Activated gamma-delta T cell treated with anti-CD3 and anti-CD28 coated beads, Interleukin-2, amount 50 U/mL, for 16 hours (primary cell): ENCODE measurements at regions not wholly inside any gene's neighbourhood (a gene's known extent, or its start where the extent isn't known, plus 50 kb on each side); places are given as distances from the start of the nearest gene placed in this dataset.

Experiments
- DNase-seq: peaks from one replicate; pipeline ENCODE4 v3.0.0-alpha.2; 2020; ENCODE audit warnings: low read depth

DNA sequence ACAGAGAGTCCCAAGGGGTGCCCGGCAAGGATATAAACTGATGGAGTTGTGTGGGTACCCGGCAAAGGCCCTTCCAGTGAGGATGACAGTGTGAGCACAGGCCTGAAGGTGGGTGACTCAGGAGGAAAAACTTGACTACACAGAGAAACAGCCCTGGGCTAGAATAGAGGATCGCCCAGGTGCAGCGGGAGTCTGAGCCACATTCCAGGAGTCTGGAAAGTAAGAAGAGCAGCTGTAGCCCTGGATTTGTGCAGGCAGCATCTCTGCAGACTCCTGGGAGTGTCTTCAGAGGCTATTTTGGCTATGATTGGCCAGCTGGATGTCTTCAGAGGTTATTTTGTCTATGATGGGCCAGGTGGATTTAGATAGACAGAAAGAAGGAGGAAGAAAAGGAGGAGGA is 367.6 kb upstream of the MKI67 start:
- DNase-seq: no peak

DNA sequence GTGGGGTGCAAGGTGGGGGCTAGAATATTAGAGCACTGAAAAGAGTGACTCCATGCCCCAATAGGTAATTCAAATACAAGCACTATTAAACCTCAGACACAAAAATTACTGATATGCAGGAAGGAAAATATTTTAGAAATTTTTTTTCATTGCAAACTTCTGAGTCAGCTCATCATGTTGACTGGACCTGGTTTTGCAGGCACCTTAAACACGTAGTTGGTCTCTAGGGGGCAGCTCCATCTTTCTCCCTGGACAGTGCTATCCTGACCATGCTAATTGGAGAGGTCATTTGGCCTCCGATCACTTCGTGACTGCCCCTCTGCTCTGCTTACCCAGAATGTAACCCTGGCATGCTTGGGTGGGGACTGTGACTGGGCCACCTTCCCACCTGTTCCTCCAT is 368.4 kb upstream of the MKI67 start:
- DNase-seq: no peak

DNA sequence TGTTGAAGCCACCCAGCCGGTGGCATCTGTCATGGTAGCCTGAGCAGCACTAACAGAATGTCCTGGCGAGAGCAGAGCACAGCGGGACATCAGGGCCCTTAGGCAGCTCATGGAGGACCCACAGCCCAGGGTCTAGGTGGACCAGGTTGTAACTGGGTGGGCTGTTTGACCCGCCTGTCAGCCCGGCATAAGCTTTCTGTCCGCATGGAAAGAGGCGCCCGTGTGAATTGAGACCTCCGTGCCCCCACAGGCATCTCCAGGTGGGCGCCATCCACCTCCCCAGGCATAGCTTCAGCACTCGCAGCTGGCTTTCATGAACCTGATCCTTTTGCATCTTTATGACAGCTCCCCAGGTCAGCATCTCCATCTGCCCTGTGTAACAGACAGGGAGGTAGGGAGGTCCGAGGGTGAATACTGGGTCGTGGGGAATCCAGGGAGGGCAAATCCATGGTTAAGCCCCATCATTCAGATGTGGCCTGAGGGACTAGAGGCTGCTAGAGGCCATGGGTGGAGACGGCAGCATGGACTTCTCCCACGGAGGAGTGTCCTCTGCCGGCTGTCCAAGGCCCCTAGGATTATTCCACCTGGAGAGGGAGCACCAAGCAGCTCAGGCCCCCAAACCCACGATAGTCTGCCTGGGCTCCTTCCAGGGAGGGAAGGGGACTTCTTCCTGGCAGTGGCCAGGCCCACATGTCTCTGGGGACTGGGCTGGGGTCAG is 371.6 kb upstream of the MKI67 start:
- no peak for DNase-seq

DNA sequence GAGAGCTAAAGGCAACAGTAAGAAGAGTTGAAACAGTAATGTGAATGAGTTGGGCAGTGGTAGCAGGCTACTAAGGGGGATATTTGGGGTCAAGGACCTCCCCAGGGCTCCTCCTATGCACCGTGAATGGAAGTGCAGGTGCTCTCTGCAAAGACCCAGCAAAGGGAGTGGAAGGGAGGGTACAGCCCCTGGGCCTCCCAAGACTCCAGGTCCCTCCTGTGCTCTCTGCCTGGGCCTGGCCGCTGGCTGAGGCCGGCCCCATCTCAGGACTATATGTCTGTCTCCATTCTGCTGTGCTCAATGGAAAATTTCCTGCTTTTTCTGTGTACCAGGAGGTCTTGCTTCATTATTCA is 372.1 kb upstream of the MKI67 start:
- DNase-seq: no peak

DNA sequence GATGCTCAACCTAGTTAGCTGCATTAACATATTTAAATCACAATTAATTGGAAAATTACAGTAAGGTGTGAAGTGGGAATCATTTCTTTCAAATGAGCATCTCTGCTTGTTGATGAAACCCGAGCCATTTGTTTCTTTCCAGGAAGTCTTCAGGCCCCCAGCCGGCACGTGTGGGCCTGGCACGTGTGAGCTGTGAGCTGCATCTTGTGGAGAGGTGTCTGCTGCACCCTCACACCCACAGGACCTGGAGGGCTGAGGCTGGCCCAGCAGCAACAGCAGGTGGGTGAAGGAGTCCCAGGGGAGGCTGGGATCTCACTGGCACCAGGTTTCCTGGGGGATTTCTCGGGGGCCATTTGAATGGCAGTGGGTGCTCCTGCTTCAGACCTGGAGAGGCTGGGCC is 372.5 kb upstream of the MKI67 start:
- no peak for DNase-seq

DNA sequence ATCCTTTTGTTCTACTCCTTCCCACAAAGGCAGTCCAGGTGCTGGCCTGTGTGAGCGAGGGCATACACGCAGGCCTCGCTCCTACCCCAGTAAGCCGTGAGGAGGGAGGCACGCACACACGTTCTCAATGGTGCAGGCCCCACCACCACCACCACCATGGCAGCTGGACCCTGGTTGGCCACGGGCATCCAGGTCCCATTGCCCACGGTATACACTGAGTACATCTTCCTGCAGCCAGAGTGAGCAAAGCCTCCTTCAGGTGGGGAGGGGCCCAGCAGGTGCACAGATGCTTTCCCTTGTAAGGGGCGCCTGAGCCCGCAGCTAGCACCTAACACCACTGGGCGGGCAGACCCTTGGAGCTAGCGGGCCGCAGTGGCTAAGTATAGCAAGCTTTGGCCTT is 373.3 kb upstream of the MKI67 start:
- no peak for DNase-seq

DNA sequence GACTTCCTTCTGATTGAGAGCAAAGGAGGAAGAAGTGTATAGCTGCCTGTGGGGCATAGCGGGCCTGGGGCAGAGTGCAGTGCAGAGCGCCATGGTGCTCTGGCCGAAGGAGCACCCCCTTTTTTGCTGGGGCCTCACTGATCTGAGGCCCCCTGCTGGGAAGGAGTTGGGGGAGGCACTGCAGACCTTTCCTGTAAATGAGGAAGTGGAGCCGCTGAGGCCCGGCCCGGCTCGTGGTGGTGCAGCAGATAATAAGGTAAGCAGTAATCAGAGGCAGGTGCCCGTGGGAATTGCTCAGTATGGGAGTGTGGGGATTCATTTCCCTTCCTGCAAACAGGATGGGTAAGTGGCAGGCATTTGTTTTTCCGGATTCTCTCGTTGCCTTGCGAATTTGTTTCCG is 373.7 kb upstream of the MKI67 start:
- no peak for DNase-seq

DNA sequence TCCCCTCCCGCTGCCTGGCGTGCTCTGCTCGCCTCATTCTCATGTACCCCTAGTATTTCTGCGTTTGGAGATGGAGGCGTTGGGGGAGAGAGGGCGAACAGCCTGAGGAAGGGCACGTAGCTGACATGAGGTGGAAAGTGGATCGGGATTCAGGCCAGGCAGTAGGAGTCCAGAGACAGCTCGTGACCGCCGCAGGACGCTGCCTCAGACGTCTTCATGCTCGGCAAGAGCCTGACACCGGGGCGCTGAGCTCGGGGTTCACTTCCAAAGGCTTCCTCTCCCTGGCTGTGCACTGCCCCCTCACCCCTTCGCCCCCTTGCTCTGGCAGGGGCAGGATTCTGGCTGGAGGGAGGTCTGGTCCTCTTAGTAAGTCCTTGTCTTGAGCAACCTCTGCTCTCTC is 374.4 kb upstream of the MKI67 start:
- DNase-seq: no peak

DNA sequence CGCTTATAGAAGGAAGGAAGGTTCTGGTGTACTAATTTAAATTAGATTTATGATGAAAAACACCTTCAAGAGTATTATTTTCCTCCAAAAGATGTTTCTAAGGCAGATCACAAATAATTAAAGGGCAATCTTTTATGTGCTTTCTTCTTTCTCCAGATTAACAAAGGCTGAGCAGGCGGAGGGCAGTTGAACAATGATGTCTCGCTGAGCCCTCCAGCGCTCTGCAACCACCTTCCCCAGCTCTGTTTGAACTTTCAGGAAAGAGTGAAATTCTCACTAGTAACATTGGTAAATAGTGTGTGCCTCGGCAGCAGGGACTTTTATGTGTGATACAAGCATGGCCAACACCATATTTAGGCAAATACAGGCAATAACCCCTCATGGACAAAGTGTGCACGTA is 379.1 kb upstream of the MKI67 start:
- no peak for DNase-seq

DNA sequence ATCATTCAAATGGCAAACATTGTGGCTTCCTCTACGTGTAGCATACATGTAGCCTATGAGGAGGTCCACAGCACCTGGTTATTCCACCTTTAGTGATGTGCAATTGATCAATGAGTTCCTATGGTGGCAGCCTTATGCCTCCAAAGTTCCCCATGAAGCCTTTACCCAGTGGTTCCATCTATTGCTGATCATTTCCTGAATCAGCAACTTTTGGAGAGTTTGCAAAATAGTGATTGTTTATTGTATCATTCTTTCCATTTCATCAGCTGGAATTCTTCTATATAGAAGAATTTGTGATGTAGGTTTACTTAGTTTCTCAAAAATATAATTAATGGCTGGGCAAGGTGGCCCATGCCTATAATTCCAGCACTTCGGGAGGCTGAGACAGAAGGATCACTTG is 380.2 kb upstream of the MKI67 start:
- DNase-seq: no peak

DNA sequence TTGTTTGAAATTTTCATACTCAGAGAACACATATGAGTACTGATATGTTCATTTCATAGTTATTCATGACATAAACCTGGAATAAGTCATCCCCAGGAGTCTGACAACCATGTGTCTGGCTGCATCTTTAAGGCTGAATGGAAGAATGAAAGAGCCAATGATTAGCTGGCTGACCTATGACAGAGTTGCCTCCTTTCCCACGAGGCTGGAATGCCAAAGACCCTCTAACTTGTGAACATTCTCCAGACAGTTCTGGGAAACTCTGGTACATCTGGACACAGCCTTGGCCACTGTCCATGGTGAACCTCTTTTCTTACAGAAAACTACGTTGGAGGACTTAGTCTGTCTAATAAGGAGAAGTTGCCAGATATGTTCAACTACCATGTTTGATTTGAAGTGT is 380.8 kb upstream of the MKI67 start:
- no peak for DNase-seq

DNA sequence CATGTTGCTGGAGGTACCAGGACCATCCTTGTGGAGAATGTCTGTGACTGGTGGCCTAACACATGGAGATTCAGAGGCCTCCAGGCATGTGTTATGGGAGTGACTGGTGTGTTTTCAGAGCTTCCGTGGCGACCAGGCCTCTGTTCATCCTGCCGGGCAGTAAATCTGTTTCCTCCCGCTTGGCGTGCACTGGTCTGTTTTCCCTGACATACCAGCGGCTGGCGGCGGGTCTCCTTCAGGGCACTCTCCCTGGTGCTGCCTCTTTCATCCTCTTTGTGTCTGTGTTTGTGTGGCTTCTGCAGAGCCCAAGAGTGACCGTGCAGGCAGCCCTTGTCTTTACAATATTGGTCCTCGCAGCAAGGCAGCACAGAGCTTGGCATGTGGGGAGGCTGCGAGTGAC is 385.1 kb upstream of the MKI67 start:
- no peak for DNase-seq

DNA sequence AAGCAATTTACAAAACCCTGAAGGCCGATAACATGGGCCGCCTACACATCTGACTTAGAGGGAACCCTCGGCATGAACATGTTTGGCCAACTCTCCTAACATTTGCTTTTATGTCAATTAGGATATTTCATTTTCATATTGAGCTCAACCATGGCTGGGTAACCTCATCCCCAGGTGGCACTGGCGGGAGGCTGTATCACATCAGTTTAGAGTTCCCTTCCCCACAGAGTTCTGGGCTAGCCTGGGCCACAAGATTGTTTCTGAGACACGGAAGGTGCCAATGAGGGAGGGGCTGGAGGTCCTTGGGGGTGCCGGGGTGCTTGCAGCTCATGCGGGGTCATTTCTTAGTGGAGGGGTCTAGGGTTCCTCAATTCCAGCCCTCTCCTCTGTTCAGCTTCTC is 386.5 kb upstream of the MKI67 start:
- no peak for DNase-seq

DNA sequence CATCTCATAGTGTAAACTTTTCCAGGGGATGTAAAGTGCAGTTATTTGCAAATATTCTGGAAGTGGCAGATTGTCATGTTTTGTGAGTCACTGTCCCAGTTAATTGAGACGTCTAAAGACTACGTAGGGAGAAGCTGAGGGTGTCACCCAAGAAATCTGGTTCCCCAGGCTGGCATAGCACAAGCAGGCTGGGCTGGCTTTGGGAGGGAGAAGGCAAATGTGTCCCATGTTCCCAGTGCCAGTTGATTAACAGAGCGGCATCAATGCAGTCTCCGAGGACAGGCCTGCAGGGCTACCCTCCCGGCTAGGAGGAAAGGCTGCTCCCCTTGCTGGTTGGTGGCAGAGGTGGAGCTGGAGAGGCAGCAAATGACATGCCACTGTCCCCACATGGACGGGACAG is 388.3 kb upstream of the MKI67 start:
- no peak for DNase-seq

DNA sequence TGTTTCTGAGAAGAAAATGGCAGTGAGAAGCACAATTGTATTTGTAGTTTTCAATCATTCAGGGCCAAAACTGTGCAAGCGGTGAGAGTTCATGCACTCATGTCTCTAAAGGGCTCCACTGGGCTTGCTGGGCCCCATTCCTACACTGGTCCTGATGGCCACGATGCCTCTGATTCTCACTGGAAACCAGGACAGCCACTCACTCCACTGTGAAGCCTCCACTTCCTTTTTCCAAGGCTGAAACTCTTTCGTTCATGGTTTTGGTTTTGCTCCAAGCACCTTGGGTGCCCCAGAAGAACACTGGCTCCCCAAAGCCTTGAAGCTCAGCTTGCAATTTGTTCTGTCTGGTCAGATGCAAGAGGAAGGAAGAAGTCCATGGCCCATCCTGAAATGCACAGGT is 390.0 kb upstream of the MKI67 start:
- no peak for DNase-seq

DNA sequence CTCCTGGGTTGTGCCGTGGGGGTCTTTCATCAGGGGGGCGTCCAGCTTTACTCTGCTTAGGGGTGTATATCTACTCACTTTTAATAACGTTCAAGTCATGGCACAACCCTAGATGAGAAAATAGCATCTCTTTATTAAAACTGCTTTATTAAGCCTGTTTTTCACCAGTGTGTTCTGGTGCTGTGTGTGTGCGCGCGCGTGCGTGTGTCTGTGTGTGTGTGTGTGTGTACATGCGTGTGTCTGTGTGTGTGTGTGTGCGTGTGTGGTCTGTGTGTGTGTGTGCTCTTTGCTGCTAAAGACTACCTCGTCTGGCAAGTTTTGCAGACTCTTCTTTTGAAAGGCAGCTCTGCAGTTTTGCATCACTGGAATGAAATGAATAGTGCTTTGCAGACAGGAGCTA is 390.9 kb upstream of the MKI67 start:
- DNase-seq: no peak

DNA sequence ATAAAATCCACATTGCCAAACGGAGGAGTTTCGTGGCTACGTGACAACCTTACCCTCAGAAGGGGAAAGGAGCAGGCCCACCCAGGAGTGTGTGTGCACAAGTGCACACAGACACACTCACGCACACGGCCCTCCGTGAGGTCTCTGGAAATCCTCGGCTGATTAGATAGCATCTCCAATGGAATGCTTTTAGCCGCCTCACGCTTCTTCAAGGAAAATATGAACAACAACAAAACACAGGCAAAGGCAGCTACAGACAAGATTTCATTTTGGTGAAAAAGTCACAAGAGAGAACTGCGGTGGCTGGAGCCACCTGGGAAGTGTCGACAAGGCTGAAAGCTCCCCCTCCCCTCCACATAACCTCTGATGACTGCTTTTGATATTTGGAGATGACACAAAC is 391.8 kb upstream of the MKI67 start:
- DNase-seq: no peak

DNA sequence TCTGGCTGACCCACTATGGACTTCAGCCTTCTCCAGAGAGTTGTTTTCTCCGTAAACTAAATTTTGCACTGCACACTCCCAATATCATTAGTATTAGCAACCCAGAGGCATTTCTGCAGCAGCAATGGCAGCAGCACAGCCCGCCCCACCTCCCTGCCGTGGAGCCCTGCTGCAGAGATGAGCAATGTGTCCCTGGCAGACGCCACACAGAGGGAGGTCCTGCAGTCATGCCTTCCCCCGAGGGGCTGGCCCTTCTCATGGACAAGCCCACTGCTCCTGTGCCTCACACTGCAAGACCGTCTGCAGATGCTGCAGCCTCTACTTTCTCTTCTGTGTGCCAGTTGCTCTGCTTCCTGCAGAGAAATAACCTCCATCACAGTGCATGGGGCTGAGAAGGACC is 393.4 kb upstream of the MKI67 start:
- no peak for DNase-seq

DNA sequence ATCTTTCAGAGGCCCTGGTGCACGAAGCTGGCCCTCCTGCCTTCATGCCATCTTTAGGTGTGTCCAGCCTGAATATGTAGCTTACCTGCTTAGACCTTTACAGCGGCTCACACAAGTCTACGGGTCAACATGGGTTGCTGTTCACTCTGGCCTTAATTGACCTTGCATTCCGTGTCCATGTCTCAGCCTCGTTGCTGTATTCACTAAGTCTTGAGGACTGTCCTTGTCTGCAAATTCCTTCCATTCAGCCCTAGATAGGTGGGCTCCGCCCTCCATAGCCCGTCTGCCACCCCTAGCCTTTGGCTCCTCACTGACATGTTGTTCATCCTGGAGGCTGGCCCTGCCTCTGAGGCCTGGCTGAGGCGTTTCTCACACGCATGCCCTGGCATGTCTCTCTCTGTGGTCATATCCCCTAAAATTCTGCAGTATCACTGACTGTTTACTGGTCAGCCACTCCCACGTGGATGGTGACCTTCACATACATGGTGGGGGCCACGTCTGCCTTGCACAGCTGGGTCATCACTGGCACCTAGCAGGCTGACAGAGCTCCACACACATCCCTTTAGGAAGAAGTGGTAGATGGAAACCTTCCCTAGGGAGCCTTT is 394.1 kb upstream of the MKI67 start:
- DNase-seq: no peak

DNA sequence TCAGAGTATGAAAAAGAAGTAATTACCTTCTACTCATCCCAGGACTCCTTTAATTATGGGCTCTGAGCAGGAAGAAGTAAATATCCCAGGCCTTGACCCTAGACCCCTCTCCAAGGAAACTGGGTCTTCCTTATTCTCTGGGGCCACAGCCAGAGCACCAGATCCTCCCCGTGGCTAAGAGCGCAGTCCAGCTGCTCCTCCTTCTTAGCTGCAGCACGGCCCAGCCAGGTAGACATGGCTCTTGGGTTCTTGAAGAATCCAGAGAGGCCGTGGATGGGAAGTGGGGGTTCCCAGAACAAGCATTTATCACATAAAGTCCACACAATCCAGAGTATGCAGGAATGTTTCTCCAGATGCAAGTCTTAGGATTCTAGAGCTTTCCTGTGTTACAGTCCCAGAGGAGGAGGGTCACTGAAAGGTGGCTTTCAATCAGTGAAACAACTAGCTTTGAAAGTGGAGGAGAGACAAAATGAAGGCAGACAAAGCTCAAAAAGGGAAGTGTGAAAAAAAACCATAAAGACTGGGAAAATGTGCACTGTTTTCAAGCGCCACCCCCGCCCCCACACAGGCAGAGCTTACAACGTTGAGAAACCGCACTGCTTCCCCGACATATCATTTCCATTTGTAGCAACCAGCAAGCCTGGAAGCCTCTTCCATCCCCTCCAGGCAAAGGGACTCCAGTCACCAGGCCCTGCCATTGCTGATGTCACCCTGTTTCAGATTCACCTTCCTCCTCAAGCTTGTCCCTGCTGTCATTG is 396.5 kb upstream of the MKI67 start:
- no peak for DNase-seq

DNA sequence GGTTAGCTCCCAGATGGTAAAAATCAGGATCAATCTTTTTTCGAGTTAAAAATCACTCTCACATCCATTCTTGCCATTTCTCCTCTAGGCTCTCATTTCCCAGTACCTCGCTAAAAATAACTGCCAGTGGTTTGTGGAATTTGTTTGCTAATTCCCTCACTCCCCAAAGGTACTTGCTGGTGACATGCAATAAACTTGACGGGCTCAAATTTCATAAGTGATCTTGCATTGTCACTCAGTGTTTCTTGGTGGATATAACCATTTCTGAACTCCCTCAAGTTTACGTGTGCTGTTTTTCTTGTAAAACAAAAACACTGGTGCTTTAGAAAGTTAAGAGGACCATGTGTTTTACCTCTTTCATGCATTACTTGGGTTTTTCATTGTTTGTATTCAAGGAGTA is 399.2 kb upstream of the MKI67 start:
- DNase-seq: no peak

DNA sequence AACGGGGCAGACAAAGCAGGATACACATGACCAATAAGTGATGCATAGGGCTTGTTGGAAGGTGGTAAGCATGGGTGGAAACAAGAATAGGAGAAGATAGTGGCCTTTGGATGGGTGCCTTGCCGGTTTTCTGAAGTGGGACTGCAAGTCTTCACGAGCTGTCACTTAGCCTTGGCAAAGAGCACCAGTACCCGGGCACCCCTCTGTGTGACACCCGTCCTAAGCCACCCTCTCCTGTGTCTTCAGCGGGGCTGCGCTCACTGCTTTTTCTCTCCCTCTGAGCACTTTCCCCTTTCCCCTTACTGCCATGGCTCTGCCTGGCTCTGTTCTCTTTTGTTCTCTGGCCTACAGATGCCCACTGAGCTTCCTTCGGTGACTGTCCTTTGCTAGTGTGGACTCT is 399.7 kb upstream of the MKI67 start:
- DNase-seq: no peak

DNA sequence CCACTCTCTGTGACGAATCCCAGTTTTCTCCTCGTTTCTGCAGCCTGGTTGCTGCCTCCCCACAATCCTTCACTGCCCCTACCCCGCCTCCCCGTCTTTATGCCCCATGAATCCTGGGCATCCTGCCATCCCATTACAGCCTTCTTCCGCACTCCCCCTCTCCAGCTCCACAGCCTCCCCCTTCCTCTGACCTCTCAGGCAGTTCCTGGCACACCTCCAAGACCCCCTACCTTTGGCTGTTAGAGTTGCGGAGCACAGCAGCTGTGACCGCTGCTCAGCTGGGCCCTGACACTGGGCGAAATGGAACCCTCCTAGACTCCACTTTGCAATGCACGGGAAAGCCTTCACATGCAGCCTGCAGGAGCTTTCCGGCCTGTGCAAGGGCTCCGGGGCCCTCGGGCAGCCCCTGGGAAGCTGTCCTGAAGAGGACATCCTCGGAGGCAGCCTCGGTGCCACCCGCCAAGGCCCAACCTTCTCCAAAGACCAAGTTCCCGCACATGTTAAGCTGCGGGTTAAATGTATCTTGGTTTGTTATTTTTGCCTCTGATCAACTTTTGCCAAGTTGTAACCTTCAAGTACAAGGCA is 400.7 kb upstream of the MKI67 start:
- no peak for DNase-seq
